LNCAP (cell line): ENCODE measurements at regions not wholly inside any gene's neighbourhood (a gene's known extent, or its start where the extent isn't known, plus 50 kb on each side); places are given as distances from the start of the nearest gene placed in this dataset.

Source experiments
- CTCF ChIP-seq: fragments of 450-650 bp; IDR thresholded peaks from 2 replicates; pipeline ENCODE4 v1.5.1; 2017; ENCODE audit warnings: mild to moderate bottlenecking

DNA sequence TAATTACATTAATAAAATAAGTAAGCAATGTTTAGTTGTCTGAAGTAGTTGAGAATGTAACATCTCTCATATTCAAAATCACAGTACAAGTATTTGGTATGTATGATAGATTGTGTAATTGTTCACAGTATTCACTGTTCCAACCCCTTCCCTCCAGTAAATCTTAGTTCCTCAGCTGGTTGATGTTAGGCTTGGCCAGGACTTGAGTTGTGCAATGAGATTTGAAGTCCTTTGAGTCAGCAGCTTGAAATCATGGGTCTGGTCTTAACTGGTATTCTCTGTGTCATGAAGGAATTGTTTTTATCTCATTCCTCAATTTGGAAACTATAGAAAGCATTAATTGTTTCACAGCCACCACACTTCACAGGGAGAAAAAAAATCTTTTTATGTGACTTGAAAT is 477.1 kb downstream of the FSCB start:
- TF ChIP-seq CTCF: no peak

GRCh38 chr14:44027397-44027796 is 479.7 kb downstream of the FSCB start:
- no peak for TF ChIP-seq CTCF

DNA sequence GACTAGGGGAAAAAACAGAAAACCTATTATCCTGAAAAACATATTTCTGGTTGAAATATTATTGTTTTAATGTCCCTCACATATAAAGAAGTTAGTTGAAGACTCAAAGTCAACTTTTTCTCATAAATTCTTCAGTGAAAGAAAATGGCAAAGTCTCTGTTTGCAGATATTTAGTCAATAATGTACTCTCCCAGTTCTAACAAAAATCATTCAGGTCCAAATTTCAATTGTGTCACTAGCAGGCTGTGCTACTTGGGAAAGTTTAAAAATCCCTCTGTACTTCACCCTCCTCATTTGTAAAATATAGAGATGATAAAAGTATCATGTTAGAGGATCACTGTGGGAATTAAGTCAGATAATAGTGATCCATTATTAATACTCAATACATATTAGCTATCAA is 496.5 kb downstream of the FSCB start:
- TF ChIP-seq CTCF: no peak

GRCh38 chr14:44010071-44010470 is 497.0 kb downstream of the FSCB start:
- TF ChIP-seq CTCF: no peak

- no peak for TF ChIP-seq CTCF
Observed at GRCh38 chr14:44009642-44010041, 497.4 kb downstream of the FSCB start.

DNA sequence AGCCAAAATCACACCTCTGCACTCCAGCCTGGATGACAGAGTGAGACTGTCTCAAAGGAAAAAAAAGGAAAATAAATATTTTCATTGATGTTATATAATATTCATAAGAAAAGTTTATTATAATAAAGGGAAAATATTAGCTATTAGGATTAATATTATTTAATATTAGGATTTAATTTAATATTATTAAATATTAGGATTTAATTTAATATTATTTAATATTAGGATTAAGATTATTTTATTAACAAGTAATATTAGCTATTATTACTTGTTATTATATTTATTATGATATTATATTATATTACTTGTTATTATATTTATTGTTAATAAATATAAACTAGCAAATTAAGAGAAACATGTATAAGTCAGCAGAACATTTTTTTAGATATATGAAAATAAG is 518.1 kb downstream of the FSCB start:
- TF ChIP-seq CTCF: no peak

DNA sequence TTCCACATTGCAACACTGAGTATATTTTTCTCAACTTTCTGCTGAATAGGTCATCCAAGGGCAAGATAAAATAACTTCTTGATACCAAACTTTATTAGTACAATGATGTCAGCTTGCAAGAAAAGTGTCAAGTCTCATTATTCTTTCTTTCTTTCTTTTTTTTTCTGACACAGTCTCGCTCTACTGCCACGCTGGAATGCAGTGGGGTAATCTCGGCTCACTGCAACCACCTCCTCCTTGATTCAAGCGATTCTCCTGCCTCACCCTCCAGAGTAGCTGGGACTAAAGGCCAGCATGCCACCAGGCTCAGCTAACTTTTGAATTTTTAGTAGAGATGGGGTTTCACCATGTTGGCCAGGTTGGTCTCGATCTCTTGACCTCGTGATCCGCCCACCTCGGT is 523.4 kb downstream of the FSCB start:
- TF ChIP-seq CTCF: no peak

- TF ChIP-seq CTCF: no peak
Observed at GRCh38 chr14:43981135-43981768, 525.8 kb downstream of the FSCB start.
